GM21717 (cell line): ENCODE measurements at regions not wholly inside any gene's neighbourhood (a gene's known extent, or its start where the extent isn't known, plus 50 kb on each side); places are given as distances from the start of the nearest gene placed in this dataset.

Source experiments
- ATAC-seq: cut with Tn5 transposase; IDR thresholded peaks from one replicate; pipeline ENCODE4 v1.9.1; 2021; ENCODE audit warnings: mild to moderate bottlenecking, moderate library complexity; ENCODE audit not compliant: unreplicated experiment

DNA sequence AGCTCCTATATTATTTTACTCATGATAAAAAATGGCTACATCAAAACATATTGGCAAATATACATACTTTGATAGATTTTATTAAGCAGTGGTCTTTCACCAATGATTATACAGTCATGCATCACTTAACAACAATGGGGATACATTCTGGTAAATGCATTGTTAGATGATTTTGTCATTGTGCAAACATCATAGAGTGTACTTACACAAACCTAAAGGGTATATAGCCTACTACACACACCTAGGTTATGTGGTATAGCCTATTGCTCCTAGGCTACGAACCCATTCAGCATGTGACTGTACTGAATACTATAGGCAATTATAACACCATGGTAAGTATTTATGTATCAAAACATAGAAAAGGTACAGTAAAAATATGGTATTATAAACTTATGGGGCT lies 98.9 kb upstream of the IL6 start:
- no peak for ATAC-seq

DNA sequence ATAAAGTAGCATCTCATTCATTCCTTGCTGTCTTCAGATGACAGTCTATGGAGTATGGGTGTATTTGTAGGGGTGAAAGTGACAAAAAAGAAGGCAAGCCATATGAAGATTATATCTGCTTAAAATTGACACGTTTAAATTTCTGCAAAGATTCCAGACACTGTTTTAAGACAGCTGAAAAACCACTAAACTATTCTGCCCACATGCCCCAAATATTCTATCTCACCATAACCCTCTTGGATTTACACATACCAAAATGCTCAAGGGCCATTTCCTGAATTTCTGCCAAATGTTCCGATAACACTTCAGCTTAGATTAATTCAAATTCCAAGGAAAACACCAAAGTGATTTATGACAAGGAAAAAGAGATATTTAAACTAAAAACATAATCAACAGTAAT lies 99.9 kb upstream of the IL6 start:
- ATAC-seq, result no peak

GRCh38 chr7:22625251-22625650 lies 101.7 kb upstream of the IL6 start:
- ATAC-seq, result no peak

DNA sequence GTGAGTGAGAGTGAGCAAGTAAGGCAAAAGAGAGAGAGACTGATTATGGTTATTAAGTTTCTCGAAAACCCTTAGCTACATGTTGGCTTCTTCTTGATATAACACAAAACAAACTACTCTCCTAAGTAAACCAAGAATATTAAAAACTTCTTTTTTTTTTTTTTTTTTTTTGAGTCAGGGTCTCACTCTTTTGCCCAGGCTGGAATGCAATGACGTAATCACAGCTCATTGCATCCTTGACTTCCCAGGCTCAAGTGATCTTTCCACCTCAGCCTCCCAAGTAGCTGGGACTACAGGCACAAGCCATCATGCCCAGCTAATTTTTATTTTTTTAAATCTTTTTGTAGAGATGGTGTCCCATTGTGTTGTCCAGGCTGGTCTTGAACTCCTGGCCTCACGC lies 102.2 kb upstream of the IL6 start:
- no peak for ATAC-seq

- no peak for ATAC-seq
These were observed 104.7 kb upstream of the IL6 start for GRCh38 chr7:22622116-22622785.

- no peak for ATAC-seq
These were observed 108.5 kb upstream of the IL6 start for GRCh38 chr7:22618528-22618927.

GRCh38 chr7:22617166-22617565 lies 109.8 kb upstream of the IL6 start:
- no peak for ATAC-seq

DNA sequence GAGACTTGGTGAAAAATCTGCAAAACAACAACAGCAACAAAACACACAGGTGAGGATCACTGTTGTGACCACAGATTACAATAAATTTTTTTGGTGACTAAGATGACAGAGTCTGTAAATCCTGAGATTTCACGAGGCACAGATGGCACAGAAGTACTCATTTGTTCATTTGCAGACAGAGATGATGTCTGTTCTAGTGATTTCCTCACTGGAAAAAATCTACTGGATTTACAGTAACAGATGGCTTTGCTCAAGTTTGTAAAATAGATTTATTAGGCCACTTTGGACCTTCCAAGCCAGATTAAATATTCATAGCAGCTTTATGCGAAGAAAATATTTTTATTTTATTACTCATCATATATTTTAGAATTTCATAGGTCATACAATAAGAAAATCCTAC lies 113.5 kb upstream of the IL6 start:
- no peak for ATAC-seq

DNA sequence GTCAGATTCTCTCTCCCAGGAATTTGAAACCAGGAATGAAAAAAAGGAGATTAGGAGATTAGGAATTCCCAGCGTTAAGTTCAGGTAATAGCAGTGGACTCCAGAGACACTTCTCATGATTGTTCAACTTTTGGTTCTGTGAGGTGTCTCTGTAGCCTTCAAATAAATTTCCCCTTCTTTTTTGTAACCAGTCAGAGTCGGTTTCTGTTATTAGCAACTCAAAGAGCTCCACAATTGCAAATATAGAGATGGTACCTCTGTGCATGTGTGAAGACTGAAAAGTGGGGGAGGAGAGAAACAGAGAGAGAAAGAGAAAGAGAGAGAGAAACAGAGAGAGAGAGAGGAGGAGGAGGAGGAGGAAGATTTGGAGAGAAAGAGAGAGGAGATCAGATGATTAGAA lies 112.8 kb upstream of the STEAP1B start:
- no peak for ATAC-seq

GRCh38 chr7:22611758-22612079 lies 111.7 kb upstream of the STEAP1B start:
- ATAC-seq, result peak; percentile 84

DNA sequence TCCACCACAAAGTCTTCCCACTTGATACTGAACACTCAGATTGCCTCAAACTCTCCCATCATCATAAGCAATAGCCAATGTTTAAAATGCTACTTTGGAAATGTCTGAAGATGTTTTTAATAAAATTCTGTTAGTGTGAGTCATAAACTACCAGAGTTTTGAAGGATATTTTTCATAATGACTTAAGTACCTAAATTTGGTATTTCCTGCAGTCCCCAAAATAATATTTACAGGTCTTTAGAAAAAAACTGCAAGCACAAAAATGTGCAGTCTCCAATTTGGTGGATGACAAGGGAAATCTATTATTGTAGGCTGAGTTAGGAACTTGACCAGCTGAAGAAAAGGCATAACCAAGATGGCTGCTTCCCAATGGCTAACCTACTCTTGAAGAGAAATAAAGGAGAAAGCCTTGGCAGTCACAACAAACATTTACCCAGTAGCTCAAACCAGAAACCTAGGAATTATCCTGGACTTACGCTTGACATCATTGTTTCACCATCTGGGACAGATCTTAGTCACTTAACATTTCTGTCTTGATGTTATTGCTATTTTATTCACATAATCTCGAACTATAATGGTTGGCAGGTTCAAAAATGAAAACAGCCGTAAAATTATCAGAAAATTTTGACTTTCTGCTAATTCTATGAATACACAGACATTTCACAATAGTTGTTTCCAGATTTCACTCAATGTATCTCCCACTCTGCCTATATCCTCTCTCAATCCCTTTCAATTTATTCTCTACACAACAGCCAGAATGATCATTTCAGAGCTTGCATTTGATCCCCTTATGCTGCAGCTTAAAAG lies 111.2 kb upstream of the STEAP1B start:
- ATAC-seq, result no peak

DNA sequence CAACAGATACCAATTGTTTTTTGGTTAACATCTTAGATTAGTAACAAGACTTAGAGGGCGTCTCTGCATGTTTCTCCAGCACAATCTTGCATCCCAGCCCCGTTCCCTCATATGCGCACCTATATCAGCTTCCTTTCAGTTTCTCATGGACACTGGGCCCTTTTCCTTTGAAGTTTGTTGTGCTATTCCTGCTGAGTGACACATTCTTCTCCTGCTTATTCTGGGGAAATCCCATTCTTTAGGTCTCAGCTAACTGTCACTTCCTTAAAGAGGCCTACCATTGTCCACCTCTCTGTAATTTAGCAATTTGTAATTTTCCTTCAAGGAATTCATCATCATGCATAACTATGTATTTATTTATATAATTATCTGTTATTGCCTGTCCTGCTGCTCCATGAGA lies 110.3 kb upstream of the STEAP1B start:
- no peak for ATAC-seq

DNA sequence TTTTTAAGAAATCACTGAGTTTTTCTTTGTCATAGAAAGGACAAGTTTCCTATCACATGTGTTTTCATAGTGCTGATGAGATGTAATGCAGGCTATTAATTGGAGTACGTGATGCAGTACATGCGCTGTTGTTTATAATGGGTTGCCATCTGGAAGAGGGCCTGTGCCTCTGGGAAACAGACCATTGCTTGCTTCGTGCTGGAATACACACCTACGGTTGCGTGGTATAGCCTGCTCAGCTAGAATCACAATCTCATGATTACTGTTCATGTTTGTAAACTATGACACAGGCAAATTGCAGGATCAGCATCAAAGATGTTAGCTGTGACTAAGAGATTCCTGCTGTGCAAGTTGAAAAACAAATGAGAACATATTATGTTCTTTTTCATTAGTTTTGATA lies 107.2 kb upstream of the STEAP1B start:
- no peak for ATAC-seq

GRCh38 chr7:22604246-22604645 lies 104.3 kb upstream of the STEAP1B start:
- ATAC-seq, result no peak

DNA sequence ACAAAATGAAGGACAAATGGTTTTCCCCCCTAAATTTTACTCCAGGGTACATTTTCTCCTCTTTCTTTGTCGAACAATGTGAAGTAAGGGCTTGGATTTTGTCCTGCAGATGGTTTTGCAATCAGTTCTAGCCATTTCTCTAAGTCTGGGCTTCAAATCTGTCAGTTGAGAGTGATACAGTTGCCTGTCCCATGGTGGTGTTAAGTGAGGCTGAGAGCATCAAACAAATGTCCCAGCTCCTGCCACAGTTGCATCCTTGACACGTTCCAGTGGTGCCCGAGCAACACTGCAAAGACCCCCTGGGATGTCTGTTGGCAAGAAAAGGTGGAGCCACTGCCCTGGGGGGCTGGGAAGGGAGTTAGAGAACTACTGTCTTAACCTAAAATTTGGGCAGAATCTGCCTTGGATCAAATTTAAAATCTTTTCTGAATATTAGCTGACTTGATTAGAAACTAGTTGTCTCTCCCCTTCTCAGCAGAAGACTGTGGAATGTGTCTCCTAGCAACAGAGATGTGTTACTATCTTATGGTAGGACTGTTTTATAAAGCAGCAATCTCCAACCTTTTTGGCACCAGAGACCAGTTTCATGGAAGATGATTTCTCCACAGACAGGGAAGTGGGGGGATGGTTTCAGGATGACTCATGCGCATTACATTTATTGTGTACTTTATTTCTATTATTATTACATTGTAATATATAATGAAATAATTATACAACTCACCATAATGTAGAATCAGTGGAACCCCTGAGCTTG lies 102.0 kb upstream of the STEAP1B start:
- no peak for ATAC-seq

DNA sequence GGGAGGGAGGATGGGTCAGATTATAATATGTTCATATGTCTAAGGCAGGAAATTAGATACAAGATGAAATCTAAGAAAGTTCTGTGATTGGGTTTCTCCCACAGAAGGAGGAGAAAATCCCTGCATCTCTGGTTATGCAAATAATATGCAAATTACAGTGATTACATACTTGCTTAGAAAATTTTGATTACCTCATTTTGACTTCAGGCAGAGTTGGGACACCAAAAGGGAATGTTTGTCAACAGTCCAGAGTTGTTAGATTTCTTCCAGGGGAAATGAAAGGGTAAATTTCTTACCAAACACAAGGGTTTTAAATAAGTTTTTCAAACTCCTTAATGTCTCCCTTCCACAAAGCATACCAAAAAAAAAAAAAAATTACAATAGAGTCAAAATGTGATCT lies 101.4 kb upstream of the STEAP1B start:
- no peak for ATAC-seq

- ATAC-seq, result no peak
These were observed 101.0 kb upstream of the STEAP1B start for GRCh38 chr7:22601003-22601402.

- no peak for ATAC-seq
These were observed 98.4 kb upstream of the STEAP1B start for GRCh38 chr7:22598318-22598920.

- ATAC-seq, result no peak
These were observed 97.9 kb upstream of the STEAP1B start for GRCh38 chr7:22597844-22598243.

DNA sequence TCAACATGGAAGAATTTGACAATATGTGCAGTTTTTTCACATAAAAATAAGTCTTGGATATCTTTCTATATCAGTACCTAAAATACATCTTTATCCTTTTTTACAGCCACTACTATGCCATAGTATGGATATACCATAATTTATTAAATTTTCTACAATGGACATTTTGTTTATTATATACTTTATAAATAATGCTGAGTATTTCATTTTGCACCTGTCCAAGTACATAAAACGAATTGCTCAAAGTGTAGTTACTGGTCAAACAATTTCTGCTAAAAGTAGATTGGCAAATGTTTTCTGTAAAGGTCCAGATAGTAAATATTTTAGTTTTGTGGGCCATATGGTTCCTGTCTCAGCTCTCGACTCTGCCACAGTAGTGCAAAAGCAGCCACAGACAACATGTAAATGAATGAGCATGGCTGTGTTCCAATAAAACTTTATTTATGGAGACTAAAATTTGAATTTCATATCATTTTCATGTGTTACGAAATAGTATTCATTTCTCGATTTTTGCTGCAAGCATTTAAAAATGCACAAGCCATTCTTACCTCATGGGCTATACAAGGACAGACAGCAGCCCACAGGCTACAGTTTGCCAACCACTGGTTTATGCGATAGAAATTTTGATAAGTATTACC lies 96.9 kb upstream of the STEAP1B start:
- ATAC-seq, result no peak

DNA sequence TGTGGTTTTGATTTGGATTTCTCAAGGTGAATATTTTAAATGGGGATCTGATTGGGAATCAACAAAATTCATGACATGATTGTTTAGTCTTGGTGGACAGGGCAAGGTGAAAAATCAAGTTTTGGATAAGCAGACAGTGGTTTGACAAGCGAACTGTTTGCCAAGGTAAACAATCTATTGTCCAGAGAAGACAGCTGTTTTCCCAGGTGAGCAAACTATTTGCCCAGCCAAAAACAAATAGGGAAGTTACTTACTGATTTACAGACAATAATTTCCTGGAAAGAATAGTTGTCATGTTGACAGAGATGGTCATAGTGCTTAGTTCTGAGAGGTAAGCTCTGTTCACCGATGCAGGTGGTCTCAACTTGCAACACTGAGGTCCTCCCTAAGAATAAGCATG lies 94.0 kb upstream of the STEAP1B start:
- ATAC-seq, result no peak
